Motor neuron (in vitro differentiated cells): ENCODE measurements at regions not wholly inside any gene's neighbourhood (a gene's known extent, or its start where the extent isn't known, plus 50 kb on each side); places are given as distances from the start of the nearest gene placed in this dataset.

Experiments used
- ATAC-seq, 8 experiments: fragments of 200-7000 bp; cut with Tn5 transposase; replicated peaks in 6 of 8; 2 replicates each; pipeline ENCODE4 v1.8.0; 2021; ENCODE audit warnings: mild to moderate bottlenecking in 8 of 8, moderate library complexity in 8 of 8
- H3K27ac ChIP-seq, 2 donors: fragments of 250-450 bp; sonication (Bioruptor Pico); 2 replicates each; pipeline ENCODE4 v1.9.0; 2021; ENCODE audit warnings: antibody characterized with exemption in 2 of 2, mild to moderate bottlenecking in 2 of 2, moderate library complexity in 1 of 2
- H3K4me1 ChIP-seq, 2 donors: fragments of 250-450 bp; sonication (Bioruptor Pico); replicated peaks in 1 of 2; 2 replicates each; pipeline ENCODE4 v1.6.1; 2021; ENCODE audit warnings: antibody characterized with exemption in 2 of 2, mild to moderate bottlenecking in 2 of 2, moderate library complexity in 1 of 2
- H3K4me3 ChIP-seq, 5 donors: fragments of 250-450 bp; sonication (Bioruptor Pico); 2 replicates each; pipeline ENCODE4 v1.9.0; 2021; ENCODE audit warnings: antibody characterized with exemption in 5 of 5, mild to moderate bottlenecking in 5 of 5, moderate library complexity in 4 of 5
- WGBS, 10 experiments: fragments of 450-650 bp; shearing (Covaris generic); methylation state at CpG; one replicate each; pipeline ENCODE4 v1.0.0; 2022; 5-methylcytosine and 5-hydroxymethylcytosine counted together
- in situ Hi-C, 9 experiments: fragments of 400-800 bp; cut with MboI; loops; one replicate each; pipeline ENCODE4 v1.15.0; 2021; ENCODE audit warnings: low sequenced_read_pairs in 9 of 9, low pct_unique_long_range_greater_than_20kb in 2 of 9; ENCODE audit not compliant: unreplicated experiment in 9 of 9

- Histone ChIP-seq H3K4me1 (peaks cover 34 to 43% of the 10 kb centered on the region in 2 donors), H3K4me3 (no peak overlapping the region), H3K27ac (no peak overlapping the region)
- WGBS, 10 experiments: 83 to 100% (median 86%) methylated on average over 2 to 7 of the region's 13 CpGs; no CpG with 5 or more reads in 3 of the 10 experiments
- ATAC-seq: peak in 2 of 8 experiments; percentile 23 to 59
- in situ Hi-C loops: no loop called here
These were observed 375.6 kb downstream of the FBXW7 start for GRCh38 chr4:152160225-152160800.

GRCh38 chr4:152159773-152160172 lies 376.1 kb downstream of the FBXW7 start:
- WGBS, 10 experiments: 40 to 100% (median 100%) methylated on average over 1 of the region's 2 CpGs; no CpG with 5 or more reads in 2 of the 10 experiments
- Histone ChIP-seq H3K27ac (no peak overlapping the region), H3K4me1 (peaks cover 34 to 43% of the 10 kb centered on the region in 2 donors), H3K4me3 (no peak overlapping the region)
- in situ Hi-C loops: no loop called here
- ATAC-seq: no peak

GRCh38 chr4:152158225-152158624 lies 377.7 kb downstream of the FBXW7 start:
- Histone ChIP-seq H3K27ac (no peak overlapping the region), H3K4me1 (peaks cover 34 to 55% of the 10 kb centered on the region in 2 donors), H3K4me3 (no peak overlapping the region)
- in situ Hi-C loops: no loop called here
- 23 to 83% (median 79%) methylated on average over 1 to 2 of the region's 2 CpGs; no CpG with 5 or more reads in 4 of the 10 experiments for WGBS, 10 experiments
- ATAC-seq: no peak

- H3K4me3 ChIP-seq: no peak overlapping the region
- ATAC-seq: peak in 5 of 8 experiments; percentile 17 to 69 (median 43)
- no peak overlapping the region for H3K27ac ChIP-seq
- WGBS, 10 experiments: 50 to 76% (median 60%) methylated on average over 1 to 4 of the region's 5 CpGs; no CpG with 5 or more reads in 4 of the 10 experiments
- in situ Hi-C loops: no loop called here
- peaks cover 31 to 57% of the 10 kb centered on the region in 2 donors for H3K4me1 ChIP-seq
These were observed 378.3 kb downstream of the FBXW7 start for GRCh38 chr4:152157629-152158028.

- WGBS, 10 experiments: 8 to 100% (median 70%) methylated on average over 2 to 4 of the region's 6 CpGs; no CpG with 5 or more reads in 3 of the 10 experiments
- Histone ChIP-seq H3K27ac (no peak overlapping the region), H3K4me3 (no peak overlapping the region), H3K4me1 (peaks cover 20 to 48% of the 10 kb centered on the region in 2 donors)
- ATAC-seq: peak in 1 of 8 experiments; percentile 22
- in situ Hi-C loops: no loop called here
These were observed 379.4 kb downstream of the FBXW7 start for GRCh38 chr4:152156442-152156841.

GRCh38 chr4:152155070-152155469 lies 380.8 kb downstream of the FBXW7 start:
- Histone ChIP-seq H3K27ac (no peak overlapping the region), H3K4me3 (no peak overlapping the region), H3K4me1 (peaks cover 19 to 44% of the 10 kb centered on the region in 2 donors)
- WGBS, 10 experiments: 20 to 92% (median 76%) methylated on average over 1 to 2 of the region's 3 CpGs; no CpG with 5 or more reads in 6 of the 10 experiments
- ATAC-seq: no peak
- in situ Hi-C loops: no loop called here

GRCh38 chr4:152154433-152154832 lies 381.5 kb downstream of the FBXW7 start:
- no peak overlapping the region for H3K4me3 ChIP-seq
- H3K4me1 ChIP-seq: peaks cover 19 to 44% of the 10 kb centered on the region in 2 donors
- in situ Hi-C loops: no loop called here
- H3K27ac ChIP-seq: peak overlapping the region in 1 of 2 donors; percentile 45
- WGBS, 10 experiments: 13 to 100% (median 82%) methylated on average over 1 to 2 of the region's 2 CpGs; no CpG with 5 or more reads in 3 of the 10 experiments
- ATAC-seq: peak in 1 of 8 experiments; percentile 6

- Histone ChIP-seq H3K27ac (peak overlapping the region in 1 of 2 donors; percentile 45), H3K4me3 (no peak overlapping the region), H3K4me1 (peaks cover 19 to 44% of the 10 kb centered on the region in 2 donors)
- WGBS, 10 experiments: 27 to 91% (median 73%) methylated on average over 2 to 8 of the region's 8 CpGs
- ATAC-seq: peak in 3 of 8 experiments; percentile 47 to 64 (median 49)
- in situ Hi-C loops: no loop called here
These were observed 382.2 kb downstream of the FBXW7 start for GRCh38 chr4:152153476-152154270.

- Histone ChIP-seq H3K4me1 (peaks cover 0 to 22% of the 10 kb centered on the region in 2 donors), H3K4me3 (no peak overlapping the region), H3K27ac (no peak overlapping the region)
- no peak for ATAC-seq
- 20 to 100% (median 83%) methylated on average over 1 to 2 of the region's 3 CpGs; no CpG with 5 or more reads in 1 of the 10 experiments for WGBS, 10 experiments
- in situ Hi-C loops: no loop called here
These were observed 385.7 kb downstream of the FBXW7 start for GRCh38 chr4:152150214-152150613.

- ATAC-seq: no peak
- 60 to 100% (median 92%) methylated on average over 1 to 2 of the region's 3 CpGs; no CpG with 5 or more reads in 4 of the 10 experiments for WGBS, 10 experiments
- in situ Hi-C loops: no loop called here
- peaks cover 0 to 22% of the 10 kb centered on the region in 2 donors for H3K4me1 ChIP-seq
- H3K4me3 ChIP-seq: no peak overlapping the region
- no peak overlapping the region for H3K27ac ChIP-seq
These were observed 386.1 kb downstream of the FBXW7 start for GRCh38 chr4:152149745-152150144.

GRCh38 chr4:152148057-152148456 lies 387.2 kb upstream of the GATB start:
- in situ Hi-C loops: no loop called here
- WGBS, 10 experiments: 40 to 100% (median 73%) methylated on average over 1 to 2 of the region's 2 CpGs; no CpG with 5 or more reads in 2 of the 10 experiments
- ATAC-seq: no peak
- H3K27ac ChIP-seq: no peak overlapping the region
- H3K4me3 ChIP-seq: no peak overlapping the region
- H3K4me1 ChIP-seq: peaks cover 0 to 8% of the 10 kb centered on the region in 2 donors

- no peak overlapping the region for H3K27ac ChIP-seq
- no peak overlapping the region for H3K4me3 ChIP-seq
- 0 to 57% (median 25%) methylated on average over 1 of the region's 1 CpG; no CpG with 5 or more reads in 2 of the 10 experiments for WGBS, 10 experiments
- no peaks in the 10 kb centered on the region for H3K4me1 ChIP-seq
- ATAC-seq: no peak
- in situ Hi-C loops: no loop called here
These were observed 385.4 kb upstream of the GATB start for GRCh38 chr4:152146244-152146643.

- H3K4me3 ChIP-seq: no peak overlapping the region
- ATAC-seq: no peak
- no peak overlapping the region for H3K27ac ChIP-seq
- no peaks in the 10 kb centered on the region for H3K4me1 ChIP-seq
- in situ Hi-C loops: no loop called here
These were observed 383.0 kb upstream of the GATB start for GRCh38 chr4:152143806-152144205.
